T-cell (primary cell): ENCODE measurements at regions not wholly inside any gene's neighbourhood (a gene's known extent, or its start where the extent isn't known, plus 50 kb on each side); places are given as distances from the start of the nearest gene placed in this dataset.

Experiments used
- ATAC-seq, 4 experiments: fragments of 200-7000 bp in 3 of 4; fragments of 150-1000 bp in 1 of 4; cut with Tn5 transposase; replicated peaks in 1 of 4; 1 replicate in 3 of 4; 2 replicates in 1 of 4; pipeline ENCODE4 v1.10.0; 2021; ENCODE audit warnings: moderate library complexity in 3 of 4, mild to moderate bottlenecking in 2 of 4, moderate number of reproducible peaks in 1 of 4
- CTCF ChIA-PET, 2 donors: fragments of 300-600 bp; sonication (Branson Sonifier 250); formaldehyde crosslinking; loops; one replicate each; lab custom pipeline; 2022; ENCODE audit warnings: antibody characterized with exemption in 2 of 2; lab: Charles Lee
- POLR2A ChIA-PET, 2 donors: fragments of 300-600 bp; sonication (Branson Sonifier 250); formaldehyde crosslinking; loops; one replicate each; lab custom pipeline; 2022; ENCODE audit warnings: antibody characterized with exemption in 2 of 2; lab: Charles Lee
- DNase-seq, 35 experiments: peaks; one replicate each; pipeline versions ENCODE4 v3.0.0 to v3.0.0-alpha.2; 2013 to 2023
- H3K27ac ChIP-seq: one replicate; pipeline ENCODE4 v1.5.1; 2013; ENCODE audit warnings: low read length
- H3K27me3 ChIP-seq, 2 experiments: replicated peaks in 1 of 2; 1 replicate in 1 of 2; 2 replicates in 1 of 2; pipeline versions ENCODE4 v1.6.1 to v1.7.0; 2013; ENCODE audit warnings: low read length in 1 of 2, mixed read lengths in 1 of 2; ENCODE audit not compliant: control insufficient read depth in 2 of 2, insufficient read depth in 2 of 2; ENCODE audit errors: extremely low read depth in 1 of 2
- H3K36me3 ChIP-seq, 2 donors: 1 replicate in 1 of 2; 2 replicates in 1 of 2; pipeline versions ENCODE4 v1.6.1 to v1.7.0; 2013; ENCODE audit warnings: low read length in 1 of 2; ENCODE audit not compliant: control insufficient read depth in 2 of 2, insufficient read depth in 1 of 2; ENCODE audit errors: extremely low read depth in 1 of 2
- H3K4me1 ChIP-seq, 2 experiments: 1 replicate in 1 of 2; 2 replicates in 1 of 2; pipeline versions ENCODE4 v1.6.1 to v1.7.0; 2013; ENCODE audit warnings: low read length in 2 of 2, mixed read lengths in 1 of 2; ENCODE audit not compliant: insufficient read depth in 2 of 2, control insufficient read depth in 1 of 2; ENCODE audit errors: extremely low read depth in 1 of 2
- H3K4me3 ChIP-seq, 2 donors: 1 replicate in 1 of 2; 2 replicates in 1 of 2; pipeline versions ENCODE4 v1.5.1 to v1.7.0; 2013; ENCODE audit warnings: mild to moderate bottlenecking in 2 of 2, low read length in 1 of 2, moderate library complexity in 1 of 2; ENCODE audit not compliant: control insufficient read depth in 1 of 2; ENCODE audit errors: extremely low read depth in 1 of 2
- H3K9me3 ChIP-seq: 2 replicates; pipeline ENCODE4 v1.7.0; 2013
- H3K27ac Mint-ChIP-seq, 2 donors: one replicate each; pipeline ENCODE4 v1.8.0; 2020 to 2021; ENCODE audit warnings: mild to moderate bottlenecking in 2 of 2, mixed read lengths in 2 of 2
- H3K27me3 Mint-ChIP-seq, 2 donors: one replicate each; pipeline ENCODE4 v1.8.0; 2021 to 2022; ENCODE audit warnings: mixed read lengths in 2 of 2
- H3K36me3 Mint-ChIP-seq: one replicate; pipeline ENCODE4 v1.8.0; 2021; ENCODE audit warnings: mixed read lengths
- H3K4me1 Mint-ChIP-seq, 3 donors: one replicate each; pipeline ENCODE4 v1.8.0; 2020 to 2022; ENCODE audit warnings: mixed read lengths in 3 of 3, mild to moderate bottlenecking in 1 of 3
- H3K4me3 Mint-ChIP-seq, 3 donors: one replicate each; pipeline ENCODE4 v1.8.0; 2020 to 2022; ENCODE audit warnings: mild to moderate bottlenecking in 3 of 3, mixed read lengths in 3 of 3, moderate library complexity in 3 of 3
- H3K9me3 Mint-ChIP-seq, 3 donors: one replicate each; pipeline ENCODE4 v1.8.0; 2020 to 2022; ENCODE audit warnings: mixed read lengths in 3 of 3
- WGBS: methylation state at CpG from one replicate; pipeline ENCODE4 v1.1.5; 2013; ENCODE audit warnings: missing lambda C conversion rate; ENCODE audit not compliant: insufficient coverage; 5-methylcytosine and 5-hydroxymethylcytosine counted together

DNA sequence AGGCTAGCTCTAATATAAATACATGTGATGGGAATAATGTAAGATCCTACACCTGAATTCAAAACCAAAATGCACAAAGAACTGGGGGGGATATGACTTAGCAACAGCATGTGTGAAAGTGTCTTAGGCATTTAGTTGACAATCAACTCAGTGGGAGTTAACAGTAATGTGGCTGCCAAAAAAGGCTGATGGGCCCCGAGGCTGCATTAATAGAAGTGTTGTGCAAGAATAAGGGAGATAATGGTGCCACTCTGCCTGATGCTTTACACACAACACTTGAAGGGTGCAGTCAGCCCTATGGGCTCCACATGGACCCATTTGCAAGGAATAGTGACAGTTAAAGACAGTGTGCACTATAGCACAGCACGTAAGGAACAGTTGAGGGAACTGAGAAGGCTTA lies 649.4 kb upstream of the ZEB2 start:
- Mint-ChIP-seq H3K27me3 (no peaks in the 10 kb centered on the region), H3K4me1 (no peaks in the 10 kb centered on the region), H3K27ac (no peak overlapping the region), H3K36me3 (no peaks in the 10 kb centered on the region), H3K4me3 (no peak overlapping the region), H3K9me3 (no peaks in the 10 kb centered on the region)
- Histone ChIP-seq H3K36me3 (no peaks in the 10 kb centered on the region), H3K27me3 (no peaks in the 10 kb centered on the region), H3K4me3 (no peak overlapping the region), H3K4me1 (no peaks in the 10 kb centered on the region), H3K9me3 (no peaks in the 10 kb centered on the region), H3K27ac (no peak overlapping the region)
- ChIA-PET POLR2A (no interaction called here), CTCF (no interaction called here)
- ATAC-seq, result no peak
- no peak for DNase-seq
- 85% methylated on average over 2 of the region's 2 CpGs for WGBS

GRCh38 chr2:145168091-145168490 lies 648.2 kb upstream of the ZEB2 start:
- CTCF ChIA-PET, result no interaction called here

GRCh38 chr2:145166731-145167302 lies 646.9 kb upstream of the ZEB2 start:
- Histone ChIP-seq H3K36me3 (no peaks in the 10 kb centered on the region), H3K27me3 (no peaks in the 10 kb centered on the region), H3K9me3 (no peaks in the 10 kb centered on the region), H3K4me3 (no peak overlapping the region), H3K27ac (no peak overlapping the region), H3K4me1 (no peaks in the 10 kb centered on the region)
- H3K36me3 Mint-ChIP-seq, result no peaks in the 10 kb centered on the region
- ATAC-seq, result no peak
- no peaks in the 10 kb centered on the region for H3K9me3 Mint-ChIP-seq
- no peak overlapping the region for H3K27ac Mint-ChIP-seq
- ChIA-PET POLR2A (interaction anchor here in 1 of 2 donors (0.6 kb wide), 1 partner anchor 1756 kb away, joined by 4 read pairs; no protein-coding TSS in a partner anchor), CTCF (interaction anchor here (0.6 kb wide), 2 partner anchors 12 to 1781 kb away, joined by 3 to 5 read pairs; no protein-coding TSS in a partner anchor)
- no peaks in the 10 kb centered on the region for H3K4me1 Mint-ChIP-seq
- DNase-seq, result no peak
- H3K27me3 Mint-ChIP-seq, result no peaks in the 10 kb centered on the region
- H3K4me3 Mint-ChIP-seq, result no peak overlapping the region

More at GRCh38 chr2:145168091-145168490, 648.2 kb upstream of the ZEB2 start:
- Histone ChIP-seq H3K27me3 (no peaks in the 10 kb centered on the region), H3K4me1 (no peaks in the 10 kb centered on the region), H3K4me3 (no peak overlapping the region), H3K36me3 (no peaks in the 10 kb centered on the region), H3K9me3 (no peaks in the 10 kb centered on the region), H3K27ac (no peak overlapping the region)
- no peak overlapping the region for H3K27ac Mint-ChIP-seq
- POLR2A ChIA-PET, result no interaction called here
- H3K27me3 Mint-ChIP-seq, result no peaks in the 10 kb centered on the region
- ATAC-seq (no peak), DNase-seq (no peak)
- WGBS, result 89% methylated on average over 4 of the region's 5 CpGs
- H3K9me3 Mint-ChIP-seq, result no peaks in the 10 kb centered on the region
- H3K4me3 Mint-ChIP-seq, result no peak overlapping the region
- no peaks in the 10 kb centered on the region for H3K36me3 Mint-ChIP-seq
- no peaks in the 10 kb centered on the region for H3K4me1 Mint-ChIP-seq

DNA sequence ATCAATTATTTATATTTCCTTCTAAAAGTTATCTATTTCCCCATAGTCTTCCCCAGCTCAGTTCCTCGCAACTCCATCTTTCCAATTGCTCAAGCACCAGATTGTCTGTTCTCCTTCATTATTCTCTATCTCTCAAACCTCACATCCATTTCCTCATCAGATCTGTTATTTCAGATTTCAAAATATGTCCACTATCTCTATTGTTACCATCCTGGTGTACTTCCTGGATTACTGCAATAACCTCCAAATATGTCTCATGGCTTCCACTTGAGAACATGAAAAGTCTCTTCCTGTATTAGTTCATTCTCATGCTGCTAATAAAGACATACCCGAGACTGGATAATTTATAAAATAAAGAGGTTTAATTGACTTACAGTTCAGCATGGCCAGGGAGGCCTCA lies 641.7 kb upstream of the ZEB2 start:
- H3K36me3 Mint-ChIP-seq, result no peaks in the 10 kb centered on the region
- H3K27ac Mint-ChIP-seq, result no peak overlapping the region
- WGBS, result 80% methylated on average over 1 of the region's 2 CpGs
- DNase-seq, result no peak
- no peak overlapping the region for H3K27ac ChIP-seq
- CTCF ChIA-PET, result no interaction called here
- H3K27me3 ChIP-seq, result no peaks in the 10 kb centered on the region
- H3K4me1 Mint-ChIP-seq, result no peaks in the 10 kb centered on the region
- ATAC-seq, result no peak
- no peaks in the 10 kb centered on the region for H3K9me3 ChIP-seq
- no peaks in the 10 kb centered on the region for H3K27me3 Mint-ChIP-seq
- H3K9me3 Mint-ChIP-seq, result no peaks in the 10 kb centered on the region
- H3K4me1 ChIP-seq, result no peaks in the 10 kb centered on the region
- no peak overlapping the region for H3K4me3 ChIP-seq
- no peaks in the 10 kb centered on the region for H3K36me3 ChIP-seq
- H3K4me3 Mint-ChIP-seq, result no peak overlapping the region
- POLR2A ChIA-PET, result no interaction called here

GRCh38 chr2:145160855-145161254 lies 640.9 kb upstream of the ZEB2 start:
- CTCF ChIA-PET, result no interaction called here
- no CpG with 5 or more reads among the region's 1 CpG for WGBS
- H3K27ac ChIP-seq, result no peak overlapping the region
- Mint-ChIP-seq H3K36me3 (no peaks in the 10 kb centered on the region), H3K9me3 (peaks cover under 1 to 3% (median 2%) of the 10 kb centered on the region in 3 donors), H3K4me1 (no peaks in the 10 kb centered on the region), H3K27me3 (no peaks in the 10 kb centered on the region), H3K4me3 (no peak overlapping the region), H3K27ac (no peak overlapping the region)
- no peaks in the 10 kb centered on the region for H3K9me3 ChIP-seq
- no peaks in the 10 kb centered on the region for H3K27me3 ChIP-seq
- H3K4me1 ChIP-seq, result no peaks in the 10 kb centered on the region
- POLR2A ChIA-PET, result no interaction called here
- H3K4me3 ChIP-seq, result no peak overlapping the region
- ATAC-seq, result no peak
- DNase-seq, result no peak
- no peaks in the 10 kb centered on the region for H3K36me3 ChIP-seq

DNA sequence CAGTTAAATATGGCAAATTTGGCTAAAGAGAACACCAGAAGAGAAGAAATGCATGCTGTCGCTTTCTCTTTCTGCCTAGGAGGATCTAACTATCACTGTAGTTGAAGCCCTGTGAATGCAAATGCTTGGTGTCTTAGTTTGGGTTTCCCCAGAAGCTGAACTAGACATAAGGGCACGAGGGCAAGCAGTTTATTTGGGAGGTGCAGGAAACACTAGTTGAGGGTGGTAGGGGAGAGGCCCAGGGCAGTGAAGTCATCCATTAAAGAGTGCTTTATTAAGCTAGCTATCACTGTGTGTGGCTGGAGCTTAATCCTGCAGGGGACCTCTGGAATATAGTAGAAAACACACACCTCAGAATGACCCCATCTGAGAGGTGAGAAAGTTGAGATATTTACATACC lies 639.8 kb upstream of the ZEB2 start:
- Mint-ChIP-seq H3K4me1 (no peaks in the 10 kb centered on the region), H3K27ac (no peak overlapping the region), H3K36me3 (no peaks in the 10 kb centered on the region), H3K9me3 (peaks cover 7 to 11% (median 8%) of the 10 kb centered on the region in 3 donors), H3K27me3 (no peaks in the 10 kb centered on the region), H3K4me3 (no peak overlapping the region)
- no peaks in the 10 kb centered on the region for H3K4me1 ChIP-seq
- no peaks in the 10 kb centered on the region for H3K9me3 ChIP-seq
- ATAC-seq (no peak), DNase-seq (no peak)
- no peaks in the 10 kb centered on the region for H3K36me3 ChIP-seq
- H3K27ac ChIP-seq, result no peak overlapping the region
- H3K27me3 ChIP-seq, result no peaks in the 10 kb centered on the region
- H3K4me3 ChIP-seq, result no peak overlapping the region
- ChIA-PET POLR2A (no interaction called here), CTCF (no interaction called here)
- 94% methylated on average over 1 of the region's 2 CpGs for WGBS
